Liver (tissue), 8 donors: ENCODE measurements at regions not wholly inside any gene's neighbourhood (a gene's known extent, or its start where the extent isn't known, plus 50 kb on each side); places are given as distances from the start of the nearest gene placed in this dataset.

ENCODE experiments used
- DNase-seq: peaks from one replicate; pipeline ENCODE4 v3.0.0-alpha.2; 2017; ENCODE audit warnings: low spot score
- H3K27ac ChIP-seq, 2 donors: one replicate each; pipeline ENCODE4 v1.7.0; 2013; ENCODE audit warnings: inconsistent platforms in 2 of 2, low read length in 2 of 2, control low read depth in 1 of 2, low read depth in 1 of 2, mild to moderate bottlenecking in 1 of 2
- H3K27me3 ChIP-seq, 4 donors: one replicate each; pipeline versions ENCODE4 v1.6.1 to v1.7.0; 2013; ENCODE audit warnings: low read length in 3 of 4, inconsistent platforms in 1 of 4, mild to moderate bottlenecking in 1 of 4, moderate library complexity in 1 of 4; ENCODE audit not compliant: control insufficient read depth in 4 of 4, insufficient read depth in 4 of 4
- H3K36me3 ChIP-seq, 4 donors: one replicate each; pipeline versions ENCODE4 v1.6.1 to v1.7.0; 2013; ENCODE audit warnings: low read length in 3 of 4, mild to moderate bottlenecking in 3 of 4, low read depth in 1 of 4, moderate library complexity in 1 of 4; ENCODE audit not compliant: control insufficient read depth in 4 of 4, insufficient read depth in 3 of 4
- H3K4me1 ChIP-seq, 4 donors: one replicate each; pipeline versions ENCODE4 v1.6.1 to v1.7.0; 2013; ENCODE audit warnings: low read length in 3 of 4, mild to moderate bottlenecking in 3 of 4, moderate library complexity in 1 of 4; ENCODE audit not compliant: control insufficient read depth in 4 of 4, insufficient read depth in 4 of 4
- H3K4me3 ChIP-seq, 3 donors: one replicate each; pipeline versions ENCODE4 v1.6.1 to v1.7.0; 2013; ENCODE audit warnings: low read length in 3 of 3, control low read depth in 1 of 3, low read depth in 1 of 3, mild to moderate bottlenecking in 1 of 3
- H3K9ac ChIP-seq, 2 donors: one replicate each; pipeline ENCODE4 v1.7.0; 2013; ENCODE audit warnings: low read length in 2 of 2, mild to moderate bottlenecking in 2 of 2, moderate library complexity in 2 of 2, control low read depth in 1 of 2, low read depth in 1 of 2
- H3K9me3 ChIP-seq, 4 donors: one replicate each; pipeline versions ENCODE4 v1.6.1 to v1.7.0; 2013; ENCODE audit warnings: low read length in 3 of 4; ENCODE audit not compliant: control insufficient read depth in 4 of 4
- ATF3 ChIP-seq: IDR thresholded peaks from 2 replicates; pipeline ENCODE4 v1.6.1; 2016; ENCODE audit warnings: antibody characterized with exemption
- EGR1 ChIP-seq, 2 donors: IDR thresholded peaks; 2 replicates each; pipeline ENCODE4 v1.6.1; 2016 to 2018; ENCODE audit warnings: antibody characterized with exemption in 2 of 2, low read depth in 2 of 2
- FOXA1 ChIP-seq: IDR thresholded peaks from 2 replicates; pipeline ENCODE4 v1.6.1; 2016; ENCODE audit warnings: antibody characterized with exemption
- FOXA2 ChIP-seq: IDR thresholded peaks from 2 replicates; pipeline ENCODE4 v1.6.1; 2016; ENCODE audit warnings: antibody characterized with exemption
- GABPA ChIP-seq, 2 donors: IDR thresholded peaks in 1 of 2; conservative IDR thresholded peaks in 1 of 2; 2 replicates each; pipeline ENCODE4 v1.6.1; 2016; ENCODE audit warnings: antibody characterized with exemption in 2 of 2, mild to moderate bottlenecking in 1 of 2, moderate library complexity in 1 of 2
- HNF4A ChIP-seq, 2 donors: conservative IDR thresholded peaks; 2 replicates each; pipeline ENCODE4 v1.6.1; 2016; ENCODE audit warnings: antibody characterized with exemption in 2 of 2, mild to moderate bottlenecking in 2 of 2
- HNF4G ChIP-seq: IDR thresholded peaks from 2 replicates; pipeline ENCODE4 v1.6.1; 2016; ENCODE audit warnings: antibody characterized with exemption
- JUND ChIP-seq, 2 donors: IDR thresholded peaks; 2 replicates each; pipeline ENCODE4 v1.6.1; 2016; ENCODE audit warnings: antibody characterized with exemption in 2 of 2
- MAX ChIP-seq: IDR thresholded peaks from 2 replicates; pipeline ENCODE4 v1.6.1; 2016; ENCODE audit warnings: antibody characterized with exemption
- NR2F2 ChIP-seq: IDR thresholded peaks from 2 replicates; pipeline ENCODE4 v1.6.1; 2016; ENCODE audit warnings: antibody characterized with exemption
- RAD21 ChIP-seq, 2 donors: IDR thresholded peaks; 2 replicates each; pipeline ENCODE4 v1.6.1; 2016; ENCODE audit warnings: antibody characterized with exemption in 2 of 2, mild to moderate bottlenecking in 2 of 2
- REST ChIP-seq: IDR thresholded peaks from 2 replicates; pipeline ENCODE4 v1.6.1; 2016; ENCODE audit warnings: antibody characterized with exemption, mild to moderate bottlenecking
- RXRA ChIP-seq, 2 donors: IDR thresholded peaks; 2 replicates each; pipeline ENCODE4 v1.6.1; 2017 to 2018; ENCODE audit warnings: antibody characterized with exemption in 2 of 2, mild to moderate bottlenecking in 1 of 2
- SP1 ChIP-seq: IDR thresholded peaks from 2 replicates; pipeline ENCODE4 v1.6.1; 2018; ENCODE audit warnings: antibody characterized with exemption, mild to moderate bottlenecking
- TAF1 ChIP-seq: conservative IDR thresholded peaks from 2 replicates; pipeline ENCODE4 v1.6.1; 2016; ENCODE audit warnings: antibody characterized with exemption, mild to moderate bottlenecking
- YY1 ChIP-seq: IDR thresholded peaks from 2 replicates; pipeline ENCODE4 v1.6.1; 2016; ENCODE audit warnings: antibody characterized with exemption, mild to moderate bottlenecking
- WGBS: extraction: QIAGEN DNeasy Blood & Tissue Kit; methylation state at CpG from one replicate; pipeline ENCODE4 v1.1.7; 2013; 5-methylcytosine and 5-hydroxymethylcytosine counted together
- TF ChIP-seq, protein P1 (sequence below): IDR thresholded peaks from 2 replicates; pipeline ENCODE4 v1.6.1; 2016; ENCODE audit warnings: antibody characterized with exemption
- TF ChIP-seq, protein P2 (sequence below): fragments of 150-350 bp; IDR thresholded peaks from 2 replicates; pipeline ENCODE4 v1.5.1; 2017; ENCODE audit warnings: improper control_type of control experiment, low read depth, low read length; ENCODE audit not compliant: missing input control
- donor health status: healthy.
- donor health status: healthy.
- donor health status: healthy.
- donor health status: healthy.
- donor health status: healthy.

DNA sequence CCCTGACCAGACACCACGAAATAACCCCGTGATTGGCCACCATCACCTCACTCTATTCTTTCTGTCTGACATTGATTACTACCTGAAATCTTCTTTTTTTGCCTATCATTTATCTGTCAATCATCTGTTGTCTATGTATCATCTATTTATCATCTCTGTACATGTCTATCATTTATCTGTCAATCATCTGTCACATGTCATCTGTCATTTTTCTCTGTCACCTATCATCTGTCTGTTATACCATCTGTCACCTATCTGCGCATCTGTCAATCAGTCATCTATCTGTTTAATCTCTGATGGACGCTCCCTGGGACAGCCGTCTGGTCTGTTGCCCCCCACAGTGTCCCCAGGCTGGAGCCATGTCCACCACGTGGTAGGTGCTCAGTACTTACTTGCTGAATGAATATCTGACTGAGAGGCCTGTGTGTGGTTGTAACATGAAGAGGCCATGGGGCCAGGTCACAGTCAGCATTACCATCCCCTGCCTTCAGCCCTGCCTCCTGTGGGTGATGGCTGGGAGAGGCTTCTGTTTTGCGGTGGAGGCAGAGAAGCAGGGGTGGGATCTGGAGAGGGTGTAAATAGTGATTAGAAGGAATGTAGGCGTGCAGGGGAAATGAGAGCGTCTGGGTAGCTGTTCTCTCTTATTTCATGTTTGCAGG, 302.7 kb downstream of the QKI start:
- Histone ChIP-seq H3K9ac (no peak overlapping the region), H3K4me3 (no peak overlapping the region), H3K36me3 (no peaks in the 10 kb centered on the region), H3K9me3 (no peaks in the 10 kb centered on the region), H3K27ac (no peak overlapping the region), H3K4me1 (peaks cover 0 to 4% (median 1%) of the 10 kb centered on the region in 4 donors), H3K27me3 (no peaks in the 10 kb centered on the region)
- TF ChIP-seq REST (no peak), NR2F2 (no peak), TAF1 (no peak), RAD21 (IDR thresholded peaks at IDR 0.05) (no peak), RXRA (IDR thresholded peaks at IDR 0.05) (no peak), SP1 (no peak), GABPA (IDR thresholded peaks at IDR 0.05 in 1 of 2, conservative IDR thresholded peaks at IDR 0.05 in 1 of 2) (no peak), MAX (no peak), EGR1 (IDR thresholded peaks at IDR 0.05; ENCODE audit: low read depth in 2 of 2) (no peak), FOXA2 (no peak), YY1 (no peak), ATF3 (no peak), JUND (IDR thresholded peaks at IDR 0.05) (no peak)
- TF ChIP-seq, protein P1, sequence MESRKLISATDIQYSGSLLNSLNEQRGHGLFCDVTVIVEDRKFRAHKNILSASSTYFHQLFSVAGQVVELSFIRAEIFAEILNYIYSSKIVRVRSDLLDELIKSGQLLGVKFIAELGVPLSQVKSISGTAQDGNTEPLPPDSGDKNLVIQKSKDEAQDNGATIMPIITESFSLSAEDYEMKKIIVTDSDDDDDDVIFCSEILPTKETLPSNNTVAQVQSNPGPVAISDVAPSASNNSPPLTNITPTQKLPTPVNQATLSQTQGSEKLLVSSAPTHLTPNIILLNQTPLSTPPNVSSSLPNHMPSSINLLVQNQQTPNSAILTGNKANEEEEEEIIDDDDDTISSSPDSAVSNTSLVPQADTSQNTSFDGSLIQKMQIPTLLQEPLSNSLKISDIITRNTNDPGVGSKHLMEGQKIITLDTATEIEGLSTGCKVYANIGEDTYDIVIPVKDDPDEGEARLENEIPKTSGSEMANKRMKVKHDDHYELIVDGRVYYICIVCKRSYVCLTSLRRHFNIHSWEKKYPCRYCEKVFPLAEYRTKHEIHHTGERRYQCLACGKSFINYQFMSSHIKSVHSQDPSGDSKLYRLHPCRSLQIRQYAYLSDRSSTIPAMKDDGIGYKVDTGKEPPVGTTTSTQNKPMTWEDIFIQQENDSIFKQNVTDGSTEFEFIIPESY, result no peak
- TF ChIP-seq, protein P2, sequence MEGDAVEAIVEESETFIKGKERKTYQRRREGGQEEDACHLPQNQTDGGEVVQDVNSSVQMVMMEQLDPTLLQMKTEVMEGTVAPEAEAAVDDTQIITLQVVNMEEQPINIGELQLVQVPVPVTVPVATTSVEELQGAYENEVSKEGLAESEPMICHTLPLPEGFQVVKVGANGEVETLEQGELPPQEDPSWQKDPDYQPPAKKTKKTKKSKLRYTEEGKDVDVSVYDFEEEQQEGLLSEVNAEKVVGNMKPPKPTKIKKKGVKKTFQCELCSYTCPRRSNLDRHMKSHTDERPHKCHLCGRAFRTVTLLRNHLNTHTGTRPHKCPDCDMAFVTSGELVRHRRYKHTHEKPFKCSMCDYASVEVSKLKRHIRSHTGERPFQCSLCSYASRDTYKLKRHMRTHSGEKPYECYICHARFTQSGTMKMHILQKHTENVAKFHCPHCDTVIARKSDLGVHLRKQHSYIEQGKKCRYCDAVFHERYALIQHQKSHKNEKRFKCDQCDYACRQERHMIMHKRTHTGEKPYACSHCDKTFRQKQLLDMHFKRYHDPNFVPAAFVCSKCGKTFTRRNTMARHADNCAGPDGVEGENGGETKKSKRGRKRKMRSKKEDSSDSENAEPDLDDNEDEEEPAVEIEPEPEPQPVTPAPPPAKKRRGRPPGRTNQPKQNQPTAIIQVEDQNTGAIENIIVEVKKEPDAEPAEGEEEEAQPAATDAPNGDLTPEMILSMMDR, result no peak
- no peak for DNase-seq
- WGBS, result 92% methylated on average over 9 of the region's 9 CpGs

DNA sequence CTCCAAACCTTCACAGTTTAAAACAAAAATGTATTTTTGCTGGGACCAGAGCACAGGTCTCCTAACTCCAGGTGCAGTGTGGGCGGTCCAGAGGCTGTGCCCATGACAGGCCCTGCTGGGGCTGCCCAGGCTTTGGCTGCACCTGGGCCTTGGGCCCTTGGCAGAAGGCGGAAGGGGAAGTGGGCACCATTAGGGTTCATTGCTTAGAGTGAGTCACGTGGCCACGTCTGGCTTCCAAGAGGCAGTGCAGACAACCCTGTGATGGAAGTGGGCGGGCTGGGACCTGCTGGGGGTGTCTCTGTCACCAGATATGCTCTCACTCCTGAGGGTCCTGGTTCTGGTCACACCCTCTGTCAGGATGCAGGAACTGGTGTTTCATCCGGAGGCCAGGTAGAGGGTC, 302.2 kb downstream of the QKI start:
- no peak overlapping the region for H3K27ac ChIP-seq
- no peak overlapping the region for H3K9ac ChIP-seq
- no peaks in the 10 kb centered on the region for H3K9me3 ChIP-seq
- H3K27me3 ChIP-seq, result no peaks in the 10 kb centered on the region
- no peak for DNase-seq
- H3K4me1 ChIP-seq, result peaks cover 0 to 4% (median 1%) of the 10 kb centered on the region in 4 donors
- WGBS, result 87% methylated on average over 6 of the region's 6 CpGs
- H3K4me3 ChIP-seq, result no peak overlapping the region
- H3K36me3 ChIP-seq, result no peaks in the 10 kb centered on the region
- TF ChIP-seq ATF3, result no peak
- no peak for TF ChIP-seq HNF4G
- no peak for TF ChIP-seq FOXA2
- TF ChIP-seq HNF4A (conservative IDR thresholded peaks at IDR 0.05), result no peak
- no peak for TF ChIP-seq SP1
- TF ChIP-seq GABPA (IDR thresholded peaks at IDR 0.05 in 1 of 2, conservative IDR thresholded peaks at IDR 0.05 in 1 of 2), result no peak
- no peak for TF ChIP-seq JUND (IDR thresholded peaks at IDR 0.05)
- TF ChIP-seq, protein P2, result no peak
- TF ChIP-seq EGR1 (IDR thresholded peaks at IDR 0.05; ENCODE audit: low read depth in 2 of 2), result no peak
- no peak for TF ChIP-seq MAX
- no peak for TF ChIP-seq YY1
- no peak for TF ChIP-seq FOXA1
- no peak for TF ChIP-seq TAF1
